ENCODE measurements at regions not wholly inside any gene's neighbourhood (a gene's known extent, or its start where the extent isn't known, plus 50 kb on each side); places are given as distances from the start of the nearest gene placed in this dataset.

GRCh38 chr2:239853121-239853520, 172.0 kb downstream of the NDUFA10 start:
- TF ChIP-seq CREB5 (CRISPR knock-in tag; IDR thresholded peaks at IDR 0.05; ENCODE audit: low read depth) (no peak), POU6F1 (CRISPR knock-in tag; IDR thresholded peaks at IDR 0.05; ENCODE audit: borderline replicate concordance, low read depth) (no peak)
